GM12864 (cell line): ENCODE measurements at regions not wholly inside any gene's neighbourhood (a gene's known extent, or its start where the extent isn't known, plus 50 kb on each side); places are given as distances from the start of the nearest gene placed in this dataset.

Experiments used
- DNase-seq: peaks from one replicate; pipeline ENCODE4 v3.0.0-alpha.2; 2011; ENCODE audit warnings: low read depth
- H3K4me3 ChIP-seq: 2 replicates; pipeline ENCODE4 v1.5.1; 2011; ENCODE audit warnings: mild to moderate bottlenecking, low read depth, low read length, control low read depth
- TF ChIP-seq, protein P1 (sequence below): IDR thresholded peaks from 2 replicates; pipeline ENCODE4 v1.5.1; 2011; ENCODE audit warnings: low read depth, mild to moderate bottlenecking, moderate library complexity, low read length, control low read depth, inconsistent platforms; ENCODE audit errors: missing control alignments

DNA sequence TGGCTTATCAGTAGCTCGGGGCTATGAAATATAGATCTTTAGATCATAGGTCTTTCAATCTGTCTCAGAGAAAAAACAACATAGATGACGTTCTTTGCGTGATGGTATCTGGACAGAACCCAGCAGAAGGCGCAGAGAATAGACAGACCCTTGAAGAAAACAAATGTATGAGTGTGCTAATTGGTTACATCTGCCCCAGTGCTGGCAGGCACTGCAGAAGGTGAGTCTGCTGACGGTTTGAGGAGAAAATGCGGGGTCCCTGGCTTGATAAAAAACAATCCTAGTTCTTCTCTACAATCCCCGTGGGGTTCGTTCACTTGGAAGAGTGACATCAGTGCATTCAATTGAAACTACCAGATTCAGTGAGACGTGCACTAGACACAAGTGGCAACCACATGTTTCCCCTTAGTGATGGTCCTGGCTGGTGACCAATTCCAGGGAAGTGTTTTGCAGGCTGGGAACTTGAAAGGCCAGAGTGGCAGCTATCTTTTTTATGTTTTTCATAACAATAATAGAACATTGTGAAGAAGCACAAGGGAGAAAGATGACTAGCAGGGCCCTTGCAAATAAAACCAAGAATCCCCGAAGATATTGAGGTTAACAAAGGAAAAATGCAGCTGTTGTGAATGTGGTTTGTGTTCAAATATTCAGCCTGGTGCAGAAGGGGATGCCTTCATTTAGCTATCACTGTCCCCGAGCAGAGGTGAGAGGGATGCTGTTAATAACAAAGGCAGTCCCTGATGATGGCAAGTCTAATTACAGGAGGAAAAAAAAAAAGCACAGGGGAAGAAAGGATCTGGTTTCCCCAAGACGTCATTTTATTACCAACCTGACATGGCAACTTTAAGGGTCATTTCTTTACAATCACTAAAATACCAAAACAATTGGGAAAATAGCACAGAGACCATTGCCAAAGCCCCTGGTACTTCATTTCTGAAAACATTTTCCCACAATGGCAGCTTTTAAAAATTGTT, 337.6 kb upstream of the FIGN start:
- TF ChIP-seq, protein P1, sequence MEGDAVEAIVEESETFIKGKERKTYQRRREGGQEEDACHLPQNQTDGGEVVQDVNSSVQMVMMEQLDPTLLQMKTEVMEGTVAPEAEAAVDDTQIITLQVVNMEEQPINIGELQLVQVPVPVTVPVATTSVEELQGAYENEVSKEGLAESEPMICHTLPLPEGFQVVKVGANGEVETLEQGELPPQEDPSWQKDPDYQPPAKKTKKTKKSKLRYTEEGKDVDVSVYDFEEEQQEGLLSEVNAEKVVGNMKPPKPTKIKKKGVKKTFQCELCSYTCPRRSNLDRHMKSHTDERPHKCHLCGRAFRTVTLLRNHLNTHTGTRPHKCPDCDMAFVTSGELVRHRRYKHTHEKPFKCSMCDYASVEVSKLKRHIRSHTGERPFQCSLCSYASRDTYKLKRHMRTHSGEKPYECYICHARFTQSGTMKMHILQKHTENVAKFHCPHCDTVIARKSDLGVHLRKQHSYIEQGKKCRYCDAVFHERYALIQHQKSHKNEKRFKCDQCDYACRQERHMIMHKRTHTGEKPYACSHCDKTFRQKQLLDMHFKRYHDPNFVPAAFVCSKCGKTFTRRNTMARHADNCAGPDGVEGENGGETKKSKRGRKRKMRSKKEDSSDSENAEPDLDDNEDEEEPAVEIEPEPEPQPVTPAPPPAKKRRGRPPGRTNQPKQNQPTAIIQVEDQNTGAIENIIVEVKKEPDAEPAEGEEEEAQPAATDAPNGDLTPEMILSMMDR, result no peak
- no peak for DNase-seq
- H3K4me3 ChIP-seq, result no peak overlapping the region

DNA sequence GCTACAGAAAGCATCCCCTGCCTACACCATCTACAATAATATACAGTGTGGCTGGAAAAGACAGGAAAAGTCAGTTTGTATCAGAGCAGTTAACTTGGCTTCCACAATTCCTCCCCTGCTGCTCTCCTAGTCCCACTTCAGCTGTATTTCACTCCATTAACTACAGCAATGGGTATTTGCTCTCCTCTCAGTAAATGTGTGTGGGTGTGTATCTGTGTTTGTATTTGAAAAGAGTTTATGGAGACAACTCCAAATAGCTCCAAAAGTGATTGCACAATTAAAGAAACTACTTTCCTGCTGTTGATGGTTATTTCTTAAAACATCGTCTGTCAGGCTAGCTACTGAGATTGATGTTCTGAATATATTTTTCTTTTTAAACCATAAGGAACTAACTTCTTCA, 333.7 kb upstream of the FIGN start:
- no peak overlapping the region for H3K4me3 ChIP-seq
- TF ChIP-seq, protein P1, result no peak
- DNase-seq, result no peak

DNA sequence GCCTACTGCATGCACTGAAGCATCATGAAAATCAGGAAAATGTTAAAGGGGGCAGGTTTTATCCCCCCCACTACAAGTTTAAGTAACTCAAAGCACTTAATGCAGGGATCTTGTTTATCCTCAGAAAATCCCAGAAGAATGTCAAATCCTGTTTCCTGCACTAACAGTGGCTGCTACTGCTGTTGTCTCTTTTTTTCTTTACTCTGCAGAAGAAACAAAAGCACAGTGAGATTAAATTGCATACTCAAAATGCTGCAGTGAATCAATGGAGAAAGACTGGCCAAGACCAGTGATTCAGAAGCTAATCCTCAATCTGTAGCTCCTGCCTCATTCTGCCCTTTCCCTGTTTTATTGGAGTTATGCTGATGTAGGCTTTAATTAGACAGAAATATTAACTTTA, 332.3 kb upstream of the FIGN start:
- TF ChIP-seq, protein P1, result no peak
- H3K4me3 ChIP-seq, result no peak overlapping the region
- no peak for DNase-seq

DNA sequence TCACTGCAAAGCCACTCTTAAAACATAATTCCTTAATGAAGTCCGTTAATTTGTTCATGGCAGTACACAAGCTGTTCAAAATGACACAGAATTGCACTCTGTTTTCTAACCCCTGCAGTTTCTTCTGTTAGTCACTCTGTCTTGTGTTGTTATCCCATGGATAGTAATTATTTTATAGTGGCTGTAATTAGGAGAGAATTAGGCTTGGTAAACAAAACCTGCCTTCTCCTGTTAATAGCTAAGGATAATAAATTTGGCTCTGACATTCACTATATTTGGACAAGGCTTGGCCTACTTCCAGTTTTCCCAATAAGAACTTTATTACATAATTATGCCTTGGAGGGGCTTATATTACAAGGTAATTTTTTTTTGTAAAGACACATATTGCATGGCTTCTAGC, 330.3 kb upstream of the FIGN start:
- H3K4me3 ChIP-seq, result no peak overlapping the region
- TF ChIP-seq, protein P1, result no peak
- DNase-seq, result no peak

DNA sequence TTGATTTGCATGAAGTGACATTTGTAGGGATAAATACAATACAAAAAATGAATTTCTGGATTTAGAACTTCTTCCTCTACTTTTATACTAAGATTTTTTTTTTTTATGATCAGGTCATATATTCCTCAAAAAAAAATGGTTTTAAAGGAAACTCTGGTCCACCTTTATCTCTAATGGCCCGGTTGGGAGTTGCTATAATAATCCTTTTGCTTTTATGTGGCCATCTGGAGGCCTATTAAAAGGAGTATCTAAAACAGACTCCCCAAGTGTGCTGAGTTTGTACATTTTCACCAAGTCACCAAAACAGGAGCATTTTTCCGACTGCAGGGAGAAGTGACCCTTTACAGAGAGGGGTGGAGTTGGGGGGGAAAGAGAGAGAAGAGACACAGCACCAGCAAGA, 329.2 kb upstream of the FIGN start:
- H3K4me3 ChIP-seq, result no peak overlapping the region
- DNase-seq, result no peak
- TF ChIP-seq, protein P1, result no peak

DNA sequence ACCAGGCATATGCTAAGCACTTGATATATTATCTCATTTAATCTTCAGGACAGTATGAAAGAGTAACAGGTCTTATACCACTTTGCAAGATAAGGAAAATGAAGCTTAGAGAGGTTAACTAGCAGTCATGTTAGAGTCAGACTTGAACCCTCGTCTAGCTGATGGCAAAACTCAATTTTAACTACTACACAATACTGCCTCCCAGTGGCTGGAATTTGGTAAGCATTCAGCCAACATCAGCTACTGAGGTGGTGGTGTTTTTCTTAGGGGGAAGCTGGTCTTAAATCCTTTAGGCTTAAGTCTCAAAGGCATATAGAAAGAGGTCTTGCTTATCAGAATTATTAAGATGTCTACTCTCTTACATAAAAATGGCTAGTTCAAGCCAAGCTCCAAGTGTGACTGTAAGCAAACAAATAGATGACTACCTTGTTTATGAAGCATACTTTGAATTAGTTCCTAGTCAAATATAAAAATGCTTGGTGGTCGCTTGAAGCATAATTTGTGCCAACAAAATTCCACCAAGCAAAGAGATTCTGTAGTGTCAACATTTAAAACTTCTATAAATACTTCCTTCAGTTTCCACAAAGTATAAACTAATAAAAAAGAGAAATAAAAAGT, 325.4 kb upstream of the FIGN start:
- no peak overlapping the region for H3K4me3 ChIP-seq
- peak; percentile 5 for DNase-seq
- TF ChIP-seq, protein P1, result peak; percentile 65
